ENCODE measurements at regions not wholly inside any gene's neighbourhood (a gene's known extent, or its start where the extent isn't known, plus 50 kb on each side); places are given as distances from the start of the nearest gene placed in this dataset.

GRCh38 chr13:44104969-44105368, 225.3 kb downstream of the LACC1 start:
- TF ChIP-seq HDAC2 (IDR thresholded peaks at IDR 0.05) (no peak), CTCF (IDR thresholded peaks at IDR 0.05 in 2 of 3, conservative IDR thresholded peaks at IDR 0.05 in 1 of 3; ENCODE audit: control insufficient read depth in 2 of 3, extremely low read depth in 1 of 3, insufficient read depth in 1 of 3, low read depth in 3 of 3, low read length in 3 of 3) (no peak), RAD21 (IDR thresholded peaks at IDR 0.05; ENCODE audit: insufficient read depth, low read depth, low read length) (no peak), MAX (IDR thresholded peaks at IDR 0.05; ENCODE audit: low read depth, low read length) (no peak), CREB1 (IDR thresholded peaks at IDR 0.05; ENCODE audit: low read depth) (no peak), MYC (IDR thresholded peaks at IDR 0.05; ENCODE audit: insufficient read depth, insufficient read length, insufficient replicate concordance, low read length, severe bottlenecking) (no peak), JUND (IDR thresholded peaks at IDR 0.05; ENCODE audit: low read depth, low read length) (no peak), SPI1 (IDR thresholded peaks at IDR 0.05; ENCODE audit: borderline replicate concordance, insufficient read depth, low read depth, low read length) (no peak), SRF (IDR thresholded peaks at IDR 0.05; ENCODE audit: low read depth in 2 of 2, low read length in 2 of 2) (no peak), ATF2 (IDR thresholded peaks at IDR 0.05; ENCODE audit: low read length) (no peak), TAF1 (IDR thresholded peaks at IDR 0.05; ENCODE audit: borderline replicate concordance, low read depth, low read length) (no peak)

Data from GM12878 (cell line).